ENCODE measurements at regions not wholly inside any gene's neighbourhood (a gene's known extent, or its start where the extent isn't known, plus 50 kb on each side); places are given as distances from the start of the nearest gene placed in this dataset.

DNA sequence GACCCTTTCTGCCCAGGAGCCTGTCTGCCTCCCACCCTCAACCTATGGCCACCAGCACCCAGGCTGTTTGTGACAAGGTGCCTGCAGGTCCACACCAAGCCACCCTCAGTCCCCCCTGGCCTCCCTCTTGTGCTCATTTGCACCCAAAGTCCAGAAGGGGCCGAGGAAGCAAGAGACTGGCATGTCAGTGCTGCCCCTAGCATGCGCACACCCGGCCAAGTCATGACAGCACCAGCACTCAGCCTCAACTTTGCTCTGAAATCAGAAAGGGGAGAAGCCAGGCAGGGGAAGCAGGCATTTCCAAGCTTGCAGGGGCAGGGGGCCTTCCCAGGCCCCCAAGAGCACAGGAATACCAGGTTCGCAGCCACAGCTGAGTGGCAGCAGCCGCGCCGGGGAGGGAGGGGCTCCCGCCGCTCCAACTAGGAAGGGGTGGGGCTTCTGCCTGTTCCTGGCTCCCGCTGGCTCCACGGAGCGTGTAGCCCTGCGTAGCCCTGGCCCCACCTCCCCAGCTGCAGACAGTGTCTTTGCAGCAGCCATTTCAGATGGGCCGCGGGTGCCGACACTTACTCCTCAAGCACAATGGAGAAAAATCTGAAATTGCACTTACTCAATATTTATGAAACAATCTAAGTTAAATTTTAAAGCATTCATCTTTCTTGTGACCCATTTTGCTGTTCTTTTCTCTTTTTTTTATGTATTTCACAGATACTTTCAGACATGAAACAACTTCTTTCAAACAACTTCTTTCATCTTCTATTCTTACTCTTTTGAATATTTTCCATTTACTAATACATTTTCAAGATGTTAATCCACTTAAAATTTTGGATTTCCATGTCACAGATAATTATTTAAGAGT lies 54.9 kb upstream of the ABCB5 start:
- TF ChIP-seq, protein P1, sequence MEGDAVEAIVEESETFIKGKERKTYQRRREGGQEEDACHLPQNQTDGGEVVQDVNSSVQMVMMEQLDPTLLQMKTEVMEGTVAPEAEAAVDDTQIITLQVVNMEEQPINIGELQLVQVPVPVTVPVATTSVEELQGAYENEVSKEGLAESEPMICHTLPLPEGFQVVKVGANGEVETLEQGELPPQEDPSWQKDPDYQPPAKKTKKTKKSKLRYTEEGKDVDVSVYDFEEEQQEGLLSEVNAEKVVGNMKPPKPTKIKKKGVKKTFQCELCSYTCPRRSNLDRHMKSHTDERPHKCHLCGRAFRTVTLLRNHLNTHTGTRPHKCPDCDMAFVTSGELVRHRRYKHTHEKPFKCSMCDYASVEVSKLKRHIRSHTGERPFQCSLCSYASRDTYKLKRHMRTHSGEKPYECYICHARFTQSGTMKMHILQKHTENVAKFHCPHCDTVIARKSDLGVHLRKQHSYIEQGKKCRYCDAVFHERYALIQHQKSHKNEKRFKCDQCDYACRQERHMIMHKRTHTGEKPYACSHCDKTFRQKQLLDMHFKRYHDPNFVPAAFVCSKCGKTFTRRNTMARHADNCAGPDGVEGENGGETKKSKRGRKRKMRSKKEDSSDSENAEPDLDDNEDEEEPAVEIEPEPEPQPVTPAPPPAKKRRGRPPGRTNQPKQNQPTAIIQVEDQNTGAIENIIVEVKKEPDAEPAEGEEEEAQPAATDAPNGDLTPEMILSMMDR (conservative IDR thresholded peaks at IDR 0.05; ENCODE audit: low read length), result no peak
- no peak for TF ChIP-seq EZH2phosphoT487 (IDR thresholded peaks at IDR 0.05; ENCODE audit: borderline replicate concordance)

Data from Loucy (cell line).